ENCODE measurements at regions not wholly inside any gene's neighbourhood (a gene's known extent, or its start where the extent isn't known, plus 50 kb on each side); places are given as distances from the start of the nearest gene placed in this dataset.
"Not testable (repeated sequence)": the region's sequence is repeated elsewhere in the genome, so short reads cannot be mapped to it uniquely, and the experiment has no call there.

GRCh38 chr15:39252134-39252470, 328.8 kb upstream of the THBS1 start:
- H3K4me3 ChIP-seq = no peak overlapping the region
- H3K27ac ChIP-seq = no peak overlapping the region
- no peaks in the 10 kb centered on the region for H3K27me3 ChIP-seq
- no peak for TF ChIP-seq CTCF (IDR thresholded peaks at IDR 0.05)
- H3K4me1 ChIP-seq = peaks cover 0 to 7% (median 3%) of the 10 kb centered on the region in 4 donors
- no peaks in the 10 kb centered on the region for H3K9me3 ChIP-seq
- intact Hi-C loops (cut with DNase I; ENCODE audit: low total_unique reads) = no loop called here
- no peaks in the 10 kb centered on the region for H3K36me3 ChIP-seq
- DNase-seq = no peak

GRCh38 chr15:39253552-39253951, 327.3 kb upstream of the THBS1 start:
- Histone ChIP-seq H3K4me1 (peaks cover 0 to under 1% (median 0%) of the 10 kb centered on the region in 4 donors), H3K4me3 (no peak overlapping the region), H3K36me3 (no peaks in the 10 kb centered on the region), H3K27ac (no peak overlapping the region), H3K9me3 (no peaks in the 10 kb centered on the region), H3K27me3 (no peaks in the 10 kb centered on the region)
- intact Hi-C loops (cut with DNase I; ENCODE audit: low total_unique reads) = no loop called here
- TF ChIP-seq CTCF (IDR thresholded peaks at IDR 0.05) = no peak
- DNase-seq = no peak

- no peak overlapping the region for H3K4me3 ChIP-seq
- intact Hi-C loops (cut with DNase I; ENCODE audit: low total_unique reads) = no loop called here
- no peaks in the 10 kb centered on the region for H3K9me3 ChIP-seq
- no peaks in the 10 kb centered on the region for H3K27me3 ChIP-seq
- no peaks in the 10 kb centered on the region for H3K36me3 ChIP-seq
- TF ChIP-seq CTCF (IDR thresholded peaks at IDR 0.05) = no peak
- DNase-seq = no peak
- H3K27ac ChIP-seq = no peak overlapping the region
- H3K4me1 ChIP-seq = no peaks in the 10 kb centered on the region
These were observed 326.7 kb upstream of the THBS1 start for GRCh38 chr15:39254181-39254580.

- intact Hi-C loops (cut with DNase I; ENCODE audit: low total_unique reads) = no loop called here
- H3K4me1 ChIP-seq = no peaks in the 10 kb centered on the region
- no peak for TF ChIP-seq CTCF (IDR thresholded peaks at IDR 0.05)
- no peaks in the 10 kb centered on the region for H3K36me3 ChIP-seq
- no peaks in the 10 kb centered on the region for H3K27me3 ChIP-seq
- H3K9me3 ChIP-seq = no peaks in the 10 kb centered on the region
- DNase-seq = no peak
- no peak overlapping the region for H3K4me3 ChIP-seq
- H3K27ac ChIP-seq = no peak overlapping the region
These were observed 325.1 kb upstream of the THBS1 start for GRCh38 chr15:39255760-39256159.

GRCh38 chr15:39260391-39260790, 320.5 kb upstream of the THBS1 start:
- H3K4me3 ChIP-seq = no peak overlapping the region
- H3K9me3 ChIP-seq = no peaks in the 10 kb centered on the region
- TF ChIP-seq CTCF (IDR thresholded peaks at IDR 0.05) = no peak
- DNase-seq = no peak
- H3K27me3 ChIP-seq = no peaks in the 10 kb centered on the region
- intact Hi-C loops (cut with DNase I; ENCODE audit: low total_unique reads) = no loop called here
- H3K4me1 ChIP-seq = no peaks in the 10 kb centered on the region
- no peak overlapping the region for H3K27ac ChIP-seq
- H3K36me3 ChIP-seq = no peaks in the 10 kb centered on the region

GRCh38 chr15:39260791-39261190, 320.1 kb upstream of the THBS1 start:
- no peaks in the 10 kb centered on the region for H3K4me1 ChIP-seq
- intact Hi-C loops (cut with DNase I; ENCODE audit: low total_unique reads) = no loop called here
- TF ChIP-seq CTCF (IDR thresholded peaks at IDR 0.05) = no peak
- H3K27me3 ChIP-seq = no peaks in the 10 kb centered on the region
- DNase-seq = no peak
- no peaks in the 10 kb centered on the region for H3K9me3 ChIP-seq
- no peak overlapping the region for H3K27ac ChIP-seq
- H3K4me3 ChIP-seq = no peak overlapping the region
- no peaks in the 10 kb centered on the region for H3K36me3 ChIP-seq

- H3K9me3 ChIP-seq; H3K27ac ChIP-seq; H3K27me3 ChIP-seq; H3K36me3 ChIP-seq; H3K4me3 ChIP-seq; DNase-seq; H3K4me1 ChIP-seq; intact Hi-C loops (cut with DNase I; ENCODE audit: low total_unique reads): not testable (repeated sequence)
These were observed 319.3 kb upstream of the THBS1 start for GRCh38 chr15:39261397-39262183.

- intact Hi-C loops (cut with DNase I; ENCODE audit: low total_unique reads); H3K36me3 ChIP-seq; H3K4me3 ChIP-seq: not testable (repeated sequence)
These were observed 317.7 kb upstream of the THBS1 start for GRCh38 chr15:39262995-39263772.

More at GRCh38 chr15:39262995-39263772, 317.7 kb upstream of the THBS1 start:
- H3K9me3 ChIP-seq, H3K4me1 ChIP-seq, H3K27ac ChIP-seq, H3K27me3 ChIP-seq, DNase-seq: not testable (repeated sequence)
